CD14-positive monocyte (primary cell): ENCODE measurements at regions not wholly inside any gene's neighbourhood (a gene's known extent, or its start where the extent isn't known, plus 50 kb on each side); places are given as distances from the start of the nearest gene placed in this dataset.

Experiments used
- DNase-seq, 3 donors: peaks; one replicate each; pipeline ENCODE4 v3.0.0-alpha.2; 2011 to 2022
- H2AFZ ChIP-seq: 2 replicates; pipeline ENCODE4 v1.6.0; 2012; ENCODE audit warnings: mild to moderate bottlenecking, low read depth, low read length, inconsistent platforms; ENCODE audit not compliant: insufficient read depth, poor library complexity, severe bottlenecking
- H3K27ac ChIP-seq, 2 donors: 1 replicate in 1 of 2; 2 replicates in 1 of 2; pipeline ENCODE4 v1.5.1; 2012 to 2013; ENCODE audit warnings: low read length in 2 of 2, control low read depth in 1 of 2, inconsistent platforms in 1 of 2, low read depth in 1 of 2, mild to moderate bottlenecking in 1 of 2
- H3K27me3 ChIP-seq, 2 donors: one replicate each; pipeline versions ENCODE4 v1.6.0 to v1.6.1; 2011 to 2013; ENCODE audit warnings: low read length in 2 of 2; ENCODE audit not compliant: control insufficient read depth in 2 of 2, insufficient read depth in 2 of 2
- H3K36me3 ChIP-seq, 2 donors: replicated peaks in 1 of 2; 1 replicate in 1 of 2; 2 replicates in 1 of 2; pipeline versions ENCODE4 v1.5.1 to v1.6.1; 2012 to 2013; ENCODE audit warnings: low read length in 2 of 2, control low read depth in 1 of 2, inconsistent platforms in 1 of 2, mild to moderate bottlenecking in 1 of 2; ENCODE audit not compliant: insufficient read depth in 2 of 2, control insufficient read depth in 1 of 2
- H3K4me1 ChIP-seq, 2 donors: 1 replicate in 1 of 2; 2 replicates in 1 of 2; pipeline versions ENCODE4 v1.5.1 to v1.6.1; 2012 to 2013; ENCODE audit warnings: low read length in 2 of 2, control low read depth in 1 of 2, inconsistent platforms in 1 of 2, mild to moderate bottlenecking in 1 of 2, moderate library complexity in 1 of 2; ENCODE audit not compliant: insufficient read depth in 2 of 2, control insufficient read depth in 1 of 2
- H3K4me2 ChIP-seq: replicated peaks from 2 replicates; pipeline ENCODE3; 2012; ENCODE audit warnings: low read length, moderate library complexity, mild to moderate bottlenecking; ENCODE audit not compliant: poor library complexity, severe bottlenecking; ENCODE audit errors: extremely low read depth
- H3K4me3 ChIP-seq, 3 experiments: fragments of 200-600 bp in 1 of 3; sonication (generic) in 1 of 3; replicated peaks in 1 of 3; 1 replicate in 2 of 3; 2 replicates in 1 of 3; pipeline ENCODE4 v1.5.1; 2011 to 2013; ENCODE audit warnings: low read length in 3 of 3, mild to moderate bottlenecking in 3 of 3, control low read depth in 2 of 3, low read depth in 2 of 3, inconsistent platforms in 1 of 3, moderate library complexity in 1 of 3
- H3K79me2 ChIP-seq: 2 replicates; pipeline ENCODE4 v1.6.0; 2012; ENCODE audit warnings: mild to moderate bottlenecking, control low read depth, inconsistent platforms, low read length, moderate library complexity; ENCODE audit not compliant: insufficient read depth
- H3K9ac ChIP-seq: 2 replicates; pipeline ENCODE4 v1.6.0; 2017; ENCODE audit warnings: low read length, mild to moderate bottlenecking; ENCODE audit not compliant: insufficient read depth, poor library complexity, severe bottlenecking
- H3K9me3 ChIP-seq, 2 donors: replicated peaks in 1 of 2; 1 replicate in 1 of 2; 2 replicates in 1 of 2; pipeline versions ENCODE4 v1.5.1 to v1.6.1; 2012 to 2013; ENCODE audit warnings: low read length in 2 of 2, control low read depth in 1 of 2; ENCODE audit not compliant: control insufficient read depth in 1 of 2, insufficient read depth in 1 of 2
- H4K20me1 ChIP-seq: 2 replicates; pipeline ENCODE4 v1.6.0; 2012; ENCODE audit warnings: mild to moderate bottlenecking, low read length, control low read depth, moderate library complexity; ENCODE audit not compliant: insufficient read depth
- H3K27ac Mint-ChIP-seq, 7 donors: one replicate each; pipeline ENCODE4 v1.8.0; 2020; ENCODE audit warnings: mild to moderate bottlenecking in 7 of 7, mixed read lengths in 7 of 7, moderate library complexity in 6 of 7, inconsistent platforms in 2 of 7
- H3K27me3 Mint-ChIP-seq, 3 donors: one replicate each; pipeline ENCODE4 v1.8.0; 2021 to 2022; ENCODE audit warnings: low read depth in 3 of 3, mild to moderate bottlenecking in 3 of 3, mixed read lengths in 3 of 3, moderate library complexity in 3 of 3, inconsistent platforms in 1 of 3
- H3K36me3 Mint-ChIP-seq, 2 donors: one replicate each; pipeline ENCODE4 v1.8.0; 2020; ENCODE audit warnings: mixed read lengths in 2 of 2, inconsistent platforms in 1 of 2, mild to moderate bottlenecking in 1 of 2
- H3K4me1 Mint-ChIP-seq: one replicate; pipeline ENCODE4 v1.8.0; 2020; ENCODE audit warnings: mild to moderate bottlenecking, mixed read lengths
- H3K4me3 Mint-ChIP-seq, 2 donors: one replicate each; pipeline ENCODE4 v1.8.0; 2020; ENCODE audit warnings: mild to moderate bottlenecking in 2 of 2, mixed read lengths in 2 of 2, moderate library complexity in 1 of 2
- H3K9me3 Mint-ChIP-seq, 7 donors: one replicate each; pipeline ENCODE4 v1.8.0; 2020 to 2022; ENCODE audit warnings: mixed read lengths in 7 of 7, mild to moderate bottlenecking in 6 of 7, moderate library complexity in 6 of 7, inconsistent platforms in 2 of 7
- CTCF ChIP-seq: fragments of 200-600 bp; IDR thresholded peaks from one replicate; pipeline ENCODE4 v1.8.0; 2022; ENCODE audit warnings: antibody characterized with exemption, mild to moderate bottlenecking
- WGBS: methylation state at CpG from one replicate; pipeline ENCODE4 v1.1.5; 2013; ENCODE audit warnings: missing lambda C conversion rate; ENCODE audit not compliant: insufficient coverage; 5-methylcytosine and 5-hydroxymethylcytosine counted together
- intact Hi-C, 2 donors: fragments of 100-400 bp; cut with micrococcal nuclease; formaldehyde crosslinking; loops; one replicate each; pipeline versions ENCODE4 v1.15.0 to v1.15.1; 2023

- Mint-ChIP-seq H3K27me3 (no peaks in the 10 kb centered on the region), H3K27ac (no peak overlapping the region), H3K9me3 (peaks cover 0 to 6% (median 2%) of the 10 kb centered on the region in 7 donors), H3K4me3 (no peak overlapping the region), H3K4me1 (no peaks in the 10 kb centered on the region), H3K36me3 (no peaks in the 10 kb centered on the region)
- Histone ChIP-seq H3K27ac (no peak overlapping the region), H2AFZ (no peak overlapping the region), H3K4me3 (no peak overlapping the region), H3K79me2 (no peaks in the 10 kb centered on the region), H3K27me3 (no peaks in the 10 kb centered on the region), H3K9ac (no peak overlapping the region), H3K4me1 (no peaks in the 10 kb centered on the region), H3K9me3 (no peaks in the 10 kb centered on the region), H4K20me1 (no peaks in the 10 kb centered on the region), H3K36me3 (no peaks in the 10 kb centered on the region), H3K4me2 (no peak overlapping the region)
- intact Hi-C loops: no loop called here
- no peak for DNase-seq
- TF ChIP-seq CTCF: no peak
- whole genome bisulfite sequencing: no CpG with 5 or more reads among the region's 3 CpGs
These were observed 908.0 kb upstream of the SORCS1 start for GRCh38 chr10:108072466-108072865.

GRCh38 chr10:108070789-108071188 lies 906.3 kb upstream of the SORCS1 start:
- Mint-ChIP-seq H3K36me3 (no peaks in the 10 kb centered on the region), H3K27ac (no peak overlapping the region), H3K9me3 (peaks cover 0 to 6% (median 2%) of the 10 kb centered on the region in 7 donors), H3K27me3 (no peaks in the 10 kb centered on the region), H3K4me1 (no peaks in the 10 kb centered on the region), H3K4me3 (no peak overlapping the region)
- Histone ChIP-seq H3K4me3 (no peak overlapping the region), H3K27me3 (no peaks in the 10 kb centered on the region), H3K4me1 (no peaks in the 10 kb centered on the region), H2AFZ (no peak overlapping the region), H4K20me1 (no peaks in the 10 kb centered on the region), H3K27ac (no peak overlapping the region), H3K9ac (no peak overlapping the region), H3K9me3 (no peaks in the 10 kb centered on the region), H3K36me3 (no peaks in the 10 kb centered on the region), H3K4me2 (no peak overlapping the region), H3K79me2 (no peaks in the 10 kb centered on the region)
- no peak for TF ChIP-seq CTCF
- intact Hi-C loops: no loop called here
- DNase-seq: no peak
- WGBS: no CpG with 5 or more reads among the region's 2 CpGs
